HG02852 (cell line): ENCODE measurements at regions not wholly inside any gene's neighbourhood (a gene's known extent, or its start where the extent isn't known, plus 50 kb on each side); places are given as distances from the start of the nearest gene placed in this dataset.

Source experiments
- ATAC-seq: cut with Tn5 transposase; IDR thresholded peaks from one replicate; pipeline ENCODE4 v1.9.1; 2021; ENCODE audit warnings: mild to moderate bottlenecking, moderate library complexity; ENCODE audit not compliant: unreplicated experiment

- no peak for ATAC-seq
Measured at GRCh38 chr2:181146171-181146570, 165.8 kb downstream of the UBE2E3 start.

- no peak for ATAC-seq
Measured at GRCh38 chr2:181149056-181149455, 168.7 kb downstream of the UBE2E3 start.

DNA sequence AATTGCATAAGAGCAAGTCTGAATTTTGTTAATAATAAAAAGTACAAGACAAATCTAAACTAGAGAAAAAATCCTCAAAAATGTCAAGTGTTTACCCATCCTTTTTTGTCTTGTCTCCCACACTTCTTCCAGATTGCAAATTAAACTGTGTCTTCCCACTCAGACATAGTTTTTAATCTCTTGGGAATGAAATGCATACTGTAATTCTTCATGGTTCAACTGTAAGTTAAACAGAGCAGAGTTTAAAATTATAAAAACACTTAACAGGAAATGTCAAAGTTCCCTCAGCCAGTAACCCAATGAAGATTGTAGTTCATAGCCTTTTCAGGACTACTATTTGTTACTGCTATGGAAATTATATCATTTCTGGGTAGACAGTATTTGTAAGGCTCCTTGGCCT is 171.8 kb downstream of the UBE2E3 start:
- no peak for ATAC-seq

- ATAC-seq: no peak
Measured at GRCh38 chr2:181152701-181153100, 172.3 kb downstream of the UBE2E3 start.

- no peak for ATAC-seq
Measured at GRCh38 chr2:181153886-181154285, 173.5 kb downstream of the UBE2E3 start.

GRCh38 chr2:181157326-181157725 is 176.9 kb downstream of the UBE2E3 start:
- ATAC-seq: no peak

- ATAC-seq: no peak
Measured at GRCh38 chr2:181158427-181158826, 178.0 kb downstream of the UBE2E3 start.

DNA sequence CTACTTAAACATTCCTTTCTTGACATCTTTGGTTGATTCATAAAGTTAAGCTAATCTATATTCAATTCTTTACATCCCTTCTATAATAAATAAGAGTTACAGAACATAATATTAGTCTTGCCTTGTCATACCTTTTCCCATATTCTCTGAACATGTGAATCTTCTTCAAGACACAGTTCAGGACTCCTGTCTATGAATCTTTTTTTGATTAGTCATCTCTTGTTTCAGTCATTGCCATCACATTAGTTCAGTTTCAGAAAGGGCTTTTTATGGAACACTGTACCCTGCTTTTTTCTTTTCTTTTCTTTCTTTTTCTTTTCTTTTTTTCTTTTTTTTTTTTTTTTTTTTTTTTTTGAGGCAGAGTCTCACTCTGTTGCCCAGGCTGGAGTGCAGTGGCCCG is 181.2 kb downstream of the UBE2E3 start:
- ATAC-seq: no peak

DNA sequence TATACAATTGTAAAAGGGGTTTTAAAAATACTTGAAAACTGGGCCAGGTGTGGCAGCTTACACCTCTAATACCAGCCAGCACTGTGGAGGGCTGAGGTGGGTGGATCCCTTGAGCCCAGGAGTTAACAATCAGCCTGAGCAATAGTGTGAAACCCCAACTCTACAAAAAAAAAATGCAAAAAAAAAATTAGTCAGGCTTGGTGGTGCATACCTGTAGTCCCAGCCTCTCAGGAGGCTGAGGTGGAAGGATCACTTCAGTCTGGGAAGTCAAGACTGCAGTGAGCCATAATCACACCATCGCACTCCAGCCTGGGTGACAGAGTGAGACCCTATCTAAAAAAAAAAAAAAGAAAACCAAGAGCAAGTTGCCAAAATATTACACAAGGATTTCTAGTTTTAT is 182.7 kb downstream of the UBE2E3 start:
- ATAC-seq: no peak

DNA sequence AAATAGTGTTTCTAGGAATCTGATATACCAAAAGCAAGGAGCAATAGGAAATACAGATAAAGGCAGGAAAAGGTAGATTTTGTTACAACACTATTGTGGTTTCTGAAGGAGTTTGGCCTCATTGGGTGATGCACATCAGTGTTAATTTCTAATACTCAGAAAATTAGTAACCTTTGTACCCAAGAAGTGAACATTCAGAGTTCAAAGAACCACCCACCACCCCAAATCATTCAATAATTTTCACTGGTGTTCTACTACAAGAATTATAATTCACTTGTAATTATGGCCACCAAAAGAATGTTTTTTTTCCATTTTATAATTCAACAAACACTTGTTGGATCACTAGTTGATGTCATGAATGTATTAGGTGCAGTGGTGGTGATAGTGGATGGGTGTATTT is 183.3 kb downstream of the UBE2E3 start:
- no peak for ATAC-seq

GRCh38 chr2:181164699-181165098 is 184.3 kb downstream of the UBE2E3 start:
- ATAC-seq: peak; percentile 54

- peak; percentile 74 for ATAC-seq
Measured at GRCh38 chr2:181165199-181165868, 184.9 kb downstream of the UBE2E3 start.

DNA sequence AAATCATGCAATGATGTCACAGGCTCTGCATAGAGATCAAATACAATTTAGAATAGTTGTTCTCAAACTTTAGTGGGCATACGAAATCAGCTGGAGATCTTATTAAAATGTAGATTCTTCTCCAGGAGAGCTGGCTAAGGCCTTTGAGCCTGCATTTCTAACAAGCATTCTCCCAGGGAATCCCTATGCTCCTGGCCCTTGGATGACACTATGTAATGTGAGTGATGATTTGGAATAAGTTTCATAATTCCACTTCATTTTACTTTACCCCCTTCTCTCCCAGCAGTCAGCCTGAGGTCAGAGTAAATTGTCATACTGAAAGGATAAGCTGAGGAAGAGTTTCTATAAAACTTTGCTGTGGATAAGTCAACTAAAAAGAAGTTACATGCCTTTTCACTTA is 189.1 kb downstream of the UBE2E3 start:
- no peak for ATAC-seq

- ATAC-seq: no peak
Measured at GRCh38 chr2:181170256-181170655, 189.9 kb downstream of the UBE2E3 start.

DNA sequence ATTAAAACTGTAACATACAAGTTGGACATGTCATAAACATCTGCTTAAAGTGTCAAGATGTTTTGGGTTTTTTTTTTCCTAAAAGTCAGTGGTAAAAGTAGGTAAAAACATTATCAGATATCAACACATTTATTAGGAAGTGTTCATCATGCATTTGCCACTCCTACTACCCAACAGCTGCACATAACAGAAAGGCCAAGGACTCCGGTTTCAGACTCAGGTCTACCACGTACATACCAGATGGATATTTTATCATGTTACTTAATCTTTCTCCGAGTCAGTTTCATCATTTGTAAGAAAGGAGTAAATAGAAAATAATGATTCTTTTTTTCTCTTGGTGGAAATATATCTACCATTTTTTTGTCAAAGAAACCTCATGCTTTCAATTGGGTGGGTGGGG is 192.3 kb downstream of the UBE2E3 start:
- no peak for ATAC-seq

GRCh38 chr2:181174611-181175580 is 194.5 kb downstream of the UBE2E3 start:
- peak; percentile 49 for ATAC-seq

GRCh38 chr2:181176540-181176939 is 196.1 kb downstream of the UBE2E3 start:
- no peak for ATAC-seq

- no peak for ATAC-seq
Measured at GRCh38 chr2:181177376-181177775, 197.0 kb downstream of the UBE2E3 start.

DNA sequence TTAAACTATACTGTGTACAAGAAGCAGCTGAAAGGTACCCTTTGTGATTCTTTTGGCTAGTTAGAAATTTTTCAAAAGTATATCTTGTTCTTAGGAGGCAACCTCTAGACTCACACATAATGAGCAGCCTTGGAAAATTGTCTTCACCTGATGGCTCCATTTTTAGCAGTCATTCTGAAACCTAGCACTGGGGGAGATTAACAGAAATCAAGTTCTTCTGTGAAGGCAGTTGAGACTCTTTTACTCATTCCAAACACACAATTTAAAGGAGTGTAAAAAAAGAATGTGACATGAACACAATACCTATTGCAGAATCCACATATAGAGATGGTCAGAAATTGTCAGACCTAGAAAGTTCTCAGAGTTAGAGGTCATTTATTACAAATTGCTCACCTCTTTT is 197.7 kb downstream of the UBE2E3 start:
- peak; percentile 62 for ATAC-seq

- ATAC-seq: peak; percentile 47
Measured at GRCh38 chr2:181178823-181179412, 198.5 kb downstream of the UBE2E3 start.

GRCh38 chr2:181183878-181184542 is 203.6 kb downstream of the UBE2E3 start:
- peak; percentile 97 for ATAC-seq
